GM21423 (cell line): ENCODE measurements at regions not wholly inside any gene's neighbourhood (a gene's known extent, or its start where the extent isn't known, plus 50 kb on each side); places are given as distances from the start of the nearest gene placed in this dataset.

Experiments used
- ATAC-seq: cut with Tn5 transposase; IDR thresholded peaks from one replicate; pipeline ENCODE4 v1.9.1; 2021; ENCODE audit warnings: mild to moderate bottlenecking, moderate library complexity; ENCODE audit not compliant: unreplicated experiment

DNA sequence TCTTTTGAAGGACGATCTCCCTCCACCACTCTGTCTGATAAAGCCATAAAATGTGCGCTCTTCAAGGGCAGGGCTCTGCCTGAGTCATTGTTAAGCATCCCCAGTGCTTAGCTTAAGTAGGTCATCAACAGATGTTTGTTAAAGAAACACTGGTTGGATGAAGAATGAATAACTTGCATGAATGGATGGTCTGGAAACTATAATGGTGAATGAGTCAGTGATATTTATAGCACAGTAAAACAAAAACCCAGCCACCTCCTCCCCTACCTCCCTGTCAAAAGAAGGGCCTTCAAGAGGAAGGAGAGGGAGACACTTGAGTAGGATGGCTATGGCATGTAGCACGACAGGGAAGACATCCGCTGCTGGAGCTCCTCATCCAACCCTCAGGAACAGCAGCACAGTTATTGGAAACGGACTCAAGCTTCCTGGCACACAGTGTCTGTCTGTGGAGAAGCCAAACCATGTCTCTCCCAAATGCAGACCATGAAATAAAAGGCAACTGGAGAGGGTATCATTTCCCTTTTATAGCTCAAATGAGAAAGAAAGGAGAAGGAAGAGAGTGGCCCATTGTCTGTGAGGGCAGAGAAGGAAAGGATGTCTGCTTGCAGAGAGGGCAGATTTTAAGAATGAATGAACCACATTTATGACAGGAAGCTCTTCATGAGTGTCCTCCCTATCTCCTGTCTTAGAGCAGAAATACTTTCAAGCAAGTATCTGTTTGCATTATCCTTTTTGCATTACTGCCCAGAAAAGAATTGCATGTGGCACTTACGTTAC, 183.5 kb upstream of the UBL3 start:
- no peak for ATAC-seq

DNA sequence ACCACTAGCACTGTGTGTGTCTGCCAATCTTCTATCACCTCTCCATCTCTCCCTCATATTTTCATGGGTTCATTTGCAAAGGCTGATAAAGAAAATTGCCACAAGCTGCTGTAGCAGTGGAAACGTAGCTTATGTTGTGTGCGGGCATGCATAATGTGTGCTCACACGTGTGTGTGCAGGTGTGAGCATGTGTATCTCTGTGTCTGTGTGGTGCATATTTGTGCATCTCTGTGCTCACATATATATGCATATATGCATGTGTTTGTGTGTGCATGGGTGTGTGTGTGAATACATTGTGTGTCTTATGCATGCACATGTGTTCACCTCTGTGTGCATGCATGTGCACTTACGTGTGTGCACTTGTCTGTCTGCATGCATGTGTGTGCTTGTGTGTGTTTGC, 181.8 kb upstream of the UBL3 start:
- ATAC-seq: no peak

DNA sequence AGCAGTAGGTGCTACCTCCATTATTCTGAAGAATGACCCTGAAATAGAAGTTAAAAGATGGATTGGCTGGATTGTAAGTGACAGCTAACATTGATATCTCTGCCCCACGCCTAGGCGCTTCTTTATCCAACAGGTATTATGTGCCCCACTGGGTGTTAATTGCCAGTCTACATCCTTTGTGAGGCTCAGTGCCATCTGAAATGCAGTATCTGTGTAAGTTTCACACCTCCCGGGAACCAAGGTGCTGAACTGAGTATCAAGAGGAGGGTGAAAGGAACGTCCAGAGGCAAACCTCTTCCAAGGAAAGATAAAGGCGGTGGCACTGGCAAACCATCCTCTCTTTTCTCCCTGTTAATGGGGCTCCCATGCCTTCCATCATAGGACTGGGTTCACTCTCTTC, 181.1 kb upstream of the UBL3 start:
- ATAC-seq: no peak

DNA sequence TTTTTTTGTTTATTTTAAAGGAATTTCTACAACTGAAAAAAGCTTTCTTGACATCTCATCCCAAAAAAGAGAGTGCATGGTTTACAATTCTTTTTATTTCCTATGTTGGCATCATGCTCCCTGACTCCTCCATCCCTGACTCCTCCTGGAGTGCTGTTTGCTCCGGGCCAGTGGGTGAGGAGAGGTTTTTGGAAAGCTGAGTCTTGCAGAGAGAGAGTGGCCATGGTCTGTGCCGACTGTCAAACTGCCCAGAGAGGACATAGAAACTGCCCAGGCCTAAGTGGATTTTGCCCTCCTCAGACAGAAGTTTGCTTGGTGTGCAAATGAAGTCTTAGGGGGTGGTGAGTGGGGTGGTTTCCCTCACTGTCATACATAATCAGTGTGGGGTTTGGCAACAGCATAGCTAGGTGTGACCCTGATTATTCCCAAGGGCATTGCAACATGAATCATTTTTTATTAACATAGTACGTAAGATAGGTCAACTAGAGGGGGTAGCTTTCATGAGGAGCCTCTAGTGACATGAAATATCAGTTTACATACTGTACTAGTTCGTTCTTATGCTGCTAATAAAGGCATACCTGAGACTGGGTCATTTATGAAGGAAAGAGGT, 179.8 kb upstream of the UBL3 start:
- no peak for ATAC-seq

DNA sequence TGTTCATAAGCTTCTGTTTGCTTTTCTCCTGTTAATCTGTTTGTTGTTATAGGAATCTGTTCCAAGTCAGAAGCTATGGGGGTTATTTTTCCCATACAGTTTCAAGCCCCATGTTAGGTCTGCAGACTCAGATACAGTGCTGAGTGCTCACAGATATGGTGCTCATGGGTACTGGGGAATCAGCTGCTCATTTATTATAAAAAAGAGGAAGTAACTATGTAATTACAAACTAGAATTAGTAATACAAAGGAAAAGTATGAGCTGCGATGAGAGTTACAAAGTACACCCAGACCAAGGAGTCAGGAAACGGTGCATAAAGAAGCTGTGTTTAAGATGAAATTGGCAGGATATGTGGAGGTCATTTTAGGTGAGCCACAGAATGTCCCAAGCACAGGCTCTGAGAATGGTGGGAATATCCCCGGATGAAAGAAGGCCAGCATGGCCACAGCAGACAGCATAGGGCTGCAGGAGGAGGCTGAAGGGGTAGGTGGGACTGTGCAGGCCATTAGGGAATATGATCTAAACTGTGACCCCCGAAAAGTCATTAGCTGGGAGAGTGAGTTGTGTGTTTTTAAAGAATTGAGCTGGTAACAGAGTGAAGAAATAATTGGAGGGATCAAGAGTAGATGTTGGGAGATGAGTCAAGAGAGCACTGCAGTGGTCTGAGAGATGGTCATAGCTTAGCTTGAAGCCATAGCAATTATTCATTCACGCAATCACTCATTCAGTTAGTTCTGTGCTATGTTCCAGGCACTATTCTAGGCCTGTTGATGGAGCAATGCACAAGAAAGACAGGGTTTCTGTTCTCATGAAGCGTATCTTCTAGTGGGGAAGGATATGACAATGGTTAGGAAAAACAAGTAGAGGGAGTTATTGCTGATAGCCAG, 177.4 kb upstream of the UBL3 start:
- no peak for ATAC-seq

DNA sequence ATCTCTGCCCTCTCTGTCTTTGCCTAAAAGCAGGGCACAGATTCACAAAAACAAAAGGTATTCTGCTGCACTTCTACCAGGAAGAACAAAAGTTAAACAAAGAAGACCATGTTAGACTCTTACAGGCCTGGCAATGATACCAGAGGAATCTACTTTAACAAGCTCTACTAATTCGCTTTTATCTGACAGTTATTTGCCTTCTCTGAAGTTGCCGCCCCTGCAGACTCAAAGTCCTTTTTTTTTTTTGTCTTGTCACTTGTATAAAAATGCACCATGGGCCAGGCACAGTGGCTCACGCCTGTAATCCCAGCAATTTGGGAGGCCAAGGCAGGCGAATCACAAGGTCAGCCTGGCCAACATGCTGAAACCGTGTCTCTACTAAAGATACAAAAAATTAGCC, 176.5 kb upstream of the UBL3 start:
- no peak for ATAC-seq

DNA sequence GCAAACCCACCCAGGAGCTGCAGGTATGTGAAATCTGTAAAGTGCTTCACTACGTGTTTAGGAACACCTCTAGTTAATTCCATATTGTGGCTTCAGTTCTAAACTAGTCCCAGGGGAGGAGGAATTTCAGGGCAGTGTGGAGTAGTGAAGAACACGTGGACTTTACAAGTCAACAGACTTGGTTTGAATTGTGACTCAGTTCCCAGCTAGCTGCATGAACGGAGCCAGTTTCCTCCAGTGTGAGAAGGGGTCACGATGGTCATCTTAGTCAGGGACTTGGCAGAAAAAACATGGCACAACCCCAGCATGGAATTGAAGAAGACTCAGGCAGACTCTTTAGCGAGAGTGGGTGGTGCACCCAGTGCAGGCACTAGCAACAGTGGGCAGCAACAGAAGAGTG, 175.7 kb upstream of the UBL3 start:
- no peak for ATAC-seq

DNA sequence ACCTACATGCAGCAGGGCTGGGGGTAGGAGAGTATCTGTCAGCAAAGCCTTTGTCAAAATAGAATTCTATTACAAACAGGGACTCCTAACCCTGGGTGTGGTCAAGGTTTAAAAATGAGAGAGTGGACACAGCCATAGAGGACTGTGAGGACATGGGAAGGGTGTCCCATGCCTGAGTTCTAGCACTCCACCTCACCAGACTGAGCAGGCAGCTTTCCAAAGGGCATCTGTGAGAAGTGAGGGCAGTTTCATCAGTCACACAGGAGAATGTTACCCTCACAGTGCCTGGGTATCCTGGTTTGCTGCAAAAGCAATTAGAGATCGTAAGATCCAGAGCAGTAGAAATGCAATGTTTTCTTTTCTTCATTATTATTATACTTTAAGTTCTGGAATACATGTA, 174.9 kb upstream of the UBL3 start:
- ATAC-seq: no peak

DNA sequence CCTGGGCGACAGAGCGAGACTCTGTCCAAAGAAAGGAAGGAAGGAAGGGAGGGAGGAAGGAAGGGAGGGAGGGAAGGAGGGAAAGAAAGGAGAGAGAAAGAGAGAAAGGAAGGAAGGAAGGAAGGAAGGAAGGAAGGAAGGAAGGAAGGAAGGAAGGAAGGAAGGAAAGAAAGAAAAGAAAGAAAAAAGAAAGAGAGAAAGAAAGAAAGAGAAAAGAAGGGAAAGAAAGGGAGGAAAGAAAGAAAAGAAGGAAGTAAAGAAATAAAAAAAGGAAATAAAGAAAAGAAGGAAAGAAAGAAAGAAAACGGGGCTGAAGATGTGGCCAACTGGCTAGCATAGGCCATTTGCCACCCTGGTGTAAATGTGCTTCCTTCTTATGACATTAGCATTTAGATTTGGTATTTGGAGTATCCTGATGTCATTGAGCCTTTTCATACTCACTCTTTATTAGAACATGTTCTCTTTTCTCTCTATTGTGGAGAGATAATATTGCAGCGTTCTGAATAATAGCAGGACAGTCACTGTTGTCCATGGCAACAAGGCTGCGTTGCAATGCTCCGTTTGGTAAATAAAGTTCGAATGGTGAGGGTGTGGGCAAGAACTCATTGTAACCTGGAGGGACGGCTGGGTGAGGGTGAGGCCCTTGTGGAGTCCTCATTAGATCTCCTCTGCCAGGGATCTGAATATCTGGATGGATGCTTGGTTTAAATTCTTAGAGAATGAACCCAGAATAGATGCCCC, 173.9 kb upstream of the UBL3 start:
- ATAC-seq: no peak

DNA sequence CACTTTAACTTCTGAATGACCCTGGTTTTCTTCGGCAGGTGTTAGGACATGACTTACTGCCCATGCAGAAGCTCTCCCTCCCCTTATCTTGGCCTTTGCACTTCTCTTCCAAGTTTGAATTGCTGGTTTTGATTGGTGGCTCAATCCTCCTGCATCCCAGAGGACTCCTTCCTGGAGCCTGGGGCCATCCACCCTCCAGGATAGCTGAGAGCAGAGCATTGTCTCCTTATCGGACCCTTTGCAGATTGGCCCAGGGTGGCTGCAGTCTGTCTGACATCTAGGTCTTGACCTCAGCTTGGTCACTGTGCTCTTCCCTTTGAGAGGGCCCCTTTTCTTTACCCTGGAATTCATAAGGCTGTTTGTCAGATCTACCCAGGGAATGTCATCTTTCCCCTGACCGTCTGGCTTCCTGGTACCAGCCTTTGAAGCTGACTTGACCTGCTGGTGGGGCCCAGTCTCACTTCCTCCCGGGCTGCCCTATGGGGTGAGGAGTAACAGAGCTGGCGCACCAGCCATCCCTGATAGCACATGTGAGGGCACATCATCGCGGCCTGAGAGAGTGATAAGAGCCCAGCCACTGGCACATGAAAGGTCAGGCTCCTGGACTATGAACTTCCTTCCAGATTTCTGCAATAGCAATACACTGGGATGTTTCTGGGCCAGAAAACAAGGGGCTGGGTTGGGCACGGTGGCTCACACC, 172.9 kb upstream of the UBL3 start:
- no peak for ATAC-seq

DNA sequence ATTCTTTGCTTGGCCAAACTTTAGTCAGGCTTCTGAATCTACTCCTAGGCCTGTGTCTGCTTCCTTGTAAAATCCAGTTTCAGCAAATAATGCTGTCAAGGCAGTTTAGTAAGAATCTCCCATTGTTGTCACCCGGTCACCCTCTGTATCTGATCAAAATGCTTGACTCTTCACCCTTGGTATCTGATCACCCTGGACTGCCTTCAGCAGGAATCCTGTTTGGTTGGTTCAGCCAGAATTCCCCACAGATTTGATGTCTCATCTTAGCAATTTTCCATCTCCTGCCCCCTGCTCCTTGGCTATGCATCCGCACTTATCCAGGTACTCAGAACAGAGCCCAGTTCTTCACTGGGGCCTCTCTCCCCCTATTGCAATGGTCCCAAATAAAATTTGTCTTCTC, 172.4 kb upstream of the UBL3 start:
- no peak for ATAC-seq

DNA sequence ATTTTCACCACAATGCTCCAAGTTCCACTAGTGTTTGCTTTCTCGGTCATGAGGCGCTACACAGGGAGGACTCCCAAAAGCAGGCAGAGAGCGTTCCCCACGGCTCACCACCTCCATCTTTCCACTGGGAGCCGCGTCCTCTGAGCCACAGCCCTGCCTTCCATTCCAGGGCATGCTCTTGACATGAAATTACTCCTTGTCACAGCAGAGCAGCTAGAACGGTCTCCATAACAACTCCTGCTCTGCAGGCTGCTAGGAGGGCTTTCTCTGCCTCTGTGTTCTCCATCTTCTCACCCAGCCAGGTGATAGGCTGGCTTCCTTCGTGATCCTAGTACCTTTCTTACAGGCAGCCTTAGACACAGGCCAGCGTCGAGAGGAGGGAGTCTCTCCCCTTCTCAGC, 171.8 kb upstream of the UBL3 start:
- no peak for ATAC-seq

DNA sequence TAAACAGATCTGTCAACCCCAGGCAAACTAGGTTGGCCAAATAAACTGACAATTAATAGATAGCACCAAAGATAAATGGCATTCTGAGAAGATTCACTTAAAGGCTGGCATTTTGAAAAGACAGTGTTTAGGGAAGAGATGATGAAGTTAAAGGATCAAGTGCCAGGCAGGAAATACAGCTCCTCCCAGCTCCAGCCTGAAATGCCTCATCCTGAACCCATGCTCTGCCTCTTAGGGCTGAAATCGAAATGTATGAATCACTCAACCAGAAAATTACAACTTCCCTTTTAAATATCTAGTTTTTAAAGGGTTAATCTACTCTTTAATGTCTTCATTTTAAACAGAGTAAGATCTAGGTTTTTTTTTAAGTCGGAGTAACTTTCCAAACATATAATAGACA, 171.2 kb upstream of the UBL3 start:
- ATAC-seq: no peak

DNA sequence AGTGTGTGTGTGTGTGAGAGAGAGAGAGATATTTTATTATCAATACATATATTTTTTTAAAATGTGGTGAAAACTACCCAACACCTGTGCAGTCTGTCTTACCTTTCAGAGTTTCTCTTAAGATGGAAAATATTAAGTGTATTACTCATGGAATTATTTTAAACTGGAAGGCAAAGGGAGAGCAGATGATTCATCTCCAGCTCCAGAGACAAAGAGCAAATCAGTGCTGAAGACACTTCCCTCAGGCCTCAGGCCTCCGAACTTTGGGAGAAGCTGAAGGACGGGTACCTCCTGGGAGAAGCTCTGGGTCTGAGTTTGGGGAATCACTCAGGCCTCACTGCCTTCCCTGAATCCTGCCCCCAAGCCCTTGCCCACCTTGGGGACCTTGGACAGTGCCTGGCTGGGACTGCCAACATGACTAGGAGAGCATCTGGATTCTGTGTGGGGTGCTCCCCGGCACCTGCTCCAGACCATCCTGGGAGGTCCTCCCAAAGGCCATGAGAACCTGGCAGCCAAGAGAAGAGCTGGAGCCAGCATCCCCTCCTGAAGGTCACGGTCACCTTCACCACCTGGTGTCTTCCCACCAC, 170.4 kb upstream of the UBL3 start:
- ATAC-seq: no peak

DNA sequence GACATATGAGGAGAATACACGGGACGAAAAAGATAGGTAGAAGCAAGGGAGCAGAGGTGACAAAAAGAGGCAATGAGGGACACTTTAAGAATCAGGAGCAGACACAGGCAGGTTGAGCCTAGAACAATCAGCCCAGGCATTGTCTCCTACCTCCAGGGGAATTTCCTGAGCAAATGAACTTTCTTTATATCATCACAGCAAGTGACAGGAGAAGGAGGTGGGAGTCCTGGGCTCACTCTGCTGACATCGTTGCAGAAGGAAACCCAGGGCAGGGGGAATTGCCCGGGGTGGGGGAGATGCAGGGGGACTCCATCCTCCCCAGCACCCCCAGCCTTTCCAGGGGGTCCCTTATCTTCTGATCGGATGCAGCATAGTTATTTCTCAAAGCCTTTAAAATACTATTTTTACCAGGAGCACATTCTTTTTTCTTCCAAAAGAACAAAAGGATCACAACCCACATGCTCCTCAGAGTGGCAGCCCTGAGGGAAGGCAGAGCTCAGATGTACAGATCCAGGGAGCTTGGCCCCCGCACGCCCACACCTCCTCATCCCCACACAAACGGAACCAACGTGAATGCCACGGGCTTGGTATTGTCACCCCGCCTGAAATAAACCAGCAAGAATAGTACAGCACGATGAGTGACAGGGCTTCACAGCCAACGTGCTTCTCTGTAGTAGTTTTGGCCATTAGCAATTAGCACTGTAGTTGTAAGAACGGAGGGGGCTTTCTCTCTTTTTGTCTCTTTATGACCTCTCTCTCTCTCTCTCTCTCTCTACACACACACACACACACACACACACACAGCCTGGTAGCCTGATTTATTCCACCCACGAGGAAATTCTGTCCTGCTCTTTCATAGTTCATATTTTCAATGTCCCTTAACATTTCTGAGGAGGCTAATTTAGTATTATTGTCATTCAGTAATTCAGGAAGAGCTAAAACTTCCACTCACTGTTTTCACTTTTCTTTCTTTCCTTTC, 169.5 kb upstream of the UBL3 start:
- ATAC-seq: no peak

DNA sequence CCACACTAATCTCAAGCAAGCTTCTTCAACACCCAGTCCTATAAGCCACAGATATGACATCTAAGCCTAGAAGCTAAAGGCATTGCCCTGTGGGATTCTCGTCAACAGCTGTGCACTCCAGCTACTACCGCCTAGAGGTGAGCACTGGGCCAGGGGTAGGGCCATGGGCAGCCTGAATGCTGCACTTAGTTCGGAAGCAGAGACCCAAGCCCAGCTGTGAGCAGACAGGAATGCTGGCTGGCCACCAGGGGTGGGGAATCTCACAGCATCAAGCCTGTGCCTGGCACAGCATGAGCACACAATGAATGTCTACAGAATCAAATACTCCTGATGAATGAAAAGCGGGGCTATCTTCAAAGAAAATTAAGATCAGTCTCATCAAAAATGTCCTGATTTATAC, 167.5 kb upstream of the UBL3 start:
- ATAC-seq: no peak

DNA sequence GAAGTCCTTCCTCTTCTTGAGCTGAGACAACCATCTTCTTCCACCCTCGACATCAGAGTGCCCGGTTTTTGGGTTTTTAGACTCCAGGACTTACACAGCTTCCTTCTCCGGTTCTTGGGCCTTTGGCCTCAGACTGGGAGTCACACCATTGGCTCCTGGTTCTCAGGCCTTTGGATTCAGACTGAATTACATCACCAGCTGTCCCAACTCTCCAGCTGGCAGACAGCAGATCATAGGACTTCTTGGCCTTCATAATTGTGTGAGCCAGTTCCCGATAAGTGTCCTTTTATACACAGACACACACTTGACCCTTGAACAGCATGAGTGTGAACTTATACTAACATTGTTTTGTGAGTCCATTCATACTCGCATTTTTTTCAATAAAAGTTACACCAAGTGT, 166.0 kb upstream of the UBL3 start:
- ATAC-seq: no peak

DNA sequence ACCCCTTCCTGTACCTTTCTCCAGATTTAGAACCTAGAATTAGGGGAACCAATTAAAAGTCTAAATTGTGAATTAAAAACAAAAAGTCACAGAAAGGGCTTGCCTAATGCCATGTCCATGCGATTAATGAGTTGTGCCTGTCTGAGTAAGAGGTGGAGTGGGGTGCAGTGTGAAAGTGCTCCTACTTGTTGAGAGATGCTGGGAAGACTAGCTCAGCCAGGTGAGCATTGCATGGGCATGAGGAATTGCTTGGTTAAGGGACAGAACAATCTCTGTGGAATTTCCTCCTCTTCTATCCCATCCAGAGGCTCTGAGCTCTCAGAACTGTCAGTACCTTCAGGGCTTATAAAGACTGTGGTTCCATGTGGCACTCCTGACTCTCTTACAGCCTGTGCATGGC, 159.0 kb upstream of the UBL3 start:
- ATAC-seq: no peak

DNA sequence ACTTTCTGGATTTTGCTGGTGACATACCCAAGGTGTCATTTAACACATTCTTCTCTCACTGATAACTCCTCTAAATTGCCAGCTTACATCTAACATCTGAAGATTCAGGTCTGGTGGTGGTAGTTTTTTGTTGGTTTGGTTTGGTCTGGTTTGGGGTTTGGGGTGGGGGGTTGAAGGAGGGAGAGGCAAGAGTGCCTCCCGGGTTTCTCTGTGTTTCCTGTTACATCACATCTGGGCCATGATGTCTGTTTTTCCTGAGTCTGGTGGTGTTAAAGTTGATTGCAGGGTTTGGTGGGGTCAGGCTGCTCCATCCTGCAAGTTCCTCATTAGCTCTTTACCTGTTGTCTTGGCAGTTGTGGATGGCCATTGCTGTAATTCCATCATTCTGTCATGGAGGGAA, 155.8 kb upstream of the UBL3 start:
- ATAC-seq: no peak
